ENCODE measurements at regions not wholly inside any gene's neighbourhood (a gene's known extent, or its start where the extent isn't known, plus 50 kb on each side); places are given as distances from the start of the nearest gene placed in this dataset.

DNA sequence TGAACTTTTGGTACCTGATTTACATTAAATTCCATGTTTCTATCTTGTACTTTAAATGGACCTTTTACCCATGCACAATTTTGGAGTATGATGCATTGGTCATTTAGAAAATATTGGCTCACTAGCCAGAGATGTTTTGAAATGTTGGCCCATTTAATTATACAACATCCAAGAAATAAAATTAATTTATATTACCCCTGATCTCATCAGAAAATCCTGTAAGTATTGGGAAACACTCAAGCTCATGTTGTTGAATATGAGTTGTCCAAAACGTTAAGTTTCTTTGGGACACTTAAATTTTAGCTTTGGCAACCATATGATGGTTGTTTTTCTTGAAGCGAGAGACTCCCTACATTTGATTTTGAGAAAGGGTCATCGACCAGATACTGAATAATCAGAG lies 492.7 kb downstream of the RPS24 start:
- no peak for DNase-seq

DNA sequence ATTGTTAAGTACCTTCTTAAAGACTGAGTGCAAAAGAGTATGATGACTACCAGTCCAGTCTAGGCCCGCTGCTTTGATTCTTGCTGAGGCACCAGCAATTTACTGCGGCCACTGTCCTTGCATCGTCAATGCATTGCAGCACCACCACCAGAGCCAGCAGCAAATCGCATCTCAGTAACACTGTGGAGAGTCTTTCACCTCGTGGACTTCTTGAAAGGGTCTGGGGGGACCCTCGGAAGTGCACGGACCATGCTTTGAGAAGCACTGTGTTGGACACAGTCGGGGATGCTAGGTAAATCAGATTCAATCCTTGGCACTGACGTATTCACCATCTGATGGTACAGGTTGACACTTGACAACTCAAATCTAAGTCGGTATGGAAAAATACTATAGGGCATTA lies 493.6 kb downstream of the RPS24 start:
- no peak for DNase-seq

DNA sequence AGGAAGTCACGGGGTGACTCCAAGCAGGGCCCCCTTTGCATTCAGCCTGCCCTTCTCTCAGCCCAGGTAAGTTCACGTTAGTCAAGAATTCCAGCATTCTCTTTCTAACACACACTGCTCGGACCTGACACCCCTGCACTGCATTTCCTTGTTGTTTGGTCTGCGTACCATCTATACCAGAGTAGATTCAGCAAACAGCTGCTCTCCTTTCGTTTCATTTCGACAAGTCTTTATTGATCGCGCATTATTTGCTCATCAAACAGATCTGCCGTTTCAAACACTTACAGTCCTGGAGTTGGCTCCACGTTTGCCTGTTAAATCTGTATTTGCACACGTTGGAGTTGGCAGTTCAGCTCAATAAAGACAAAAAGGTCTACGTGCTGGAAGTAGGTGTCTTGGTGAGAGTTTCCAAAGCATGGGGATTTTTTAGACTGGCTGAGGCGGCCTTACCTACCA lies 495.1 kb downstream of the RPS24 start:
- no peak for DNase-seq

DNA sequence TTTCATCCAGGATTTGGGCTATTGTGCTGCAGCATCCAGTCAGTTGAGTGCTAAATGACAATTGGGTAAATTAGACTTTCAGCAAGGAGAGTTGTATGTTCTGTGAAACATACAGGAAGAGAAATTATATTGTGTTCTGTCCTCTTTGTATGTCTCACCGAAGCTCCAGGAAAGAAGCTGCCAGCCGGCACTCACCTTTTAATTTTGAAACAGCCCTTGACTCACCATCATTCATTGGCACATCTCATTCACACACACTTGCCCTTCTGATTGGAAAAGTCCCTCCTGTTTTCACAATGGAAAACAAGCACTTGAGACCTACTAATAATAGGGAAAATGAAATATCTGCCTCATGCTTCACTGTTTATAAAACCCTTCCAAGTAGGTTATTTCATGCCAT lies 495.6 kb downstream of the RPS24 start:
- DNase-seq: no peak

DNA sequence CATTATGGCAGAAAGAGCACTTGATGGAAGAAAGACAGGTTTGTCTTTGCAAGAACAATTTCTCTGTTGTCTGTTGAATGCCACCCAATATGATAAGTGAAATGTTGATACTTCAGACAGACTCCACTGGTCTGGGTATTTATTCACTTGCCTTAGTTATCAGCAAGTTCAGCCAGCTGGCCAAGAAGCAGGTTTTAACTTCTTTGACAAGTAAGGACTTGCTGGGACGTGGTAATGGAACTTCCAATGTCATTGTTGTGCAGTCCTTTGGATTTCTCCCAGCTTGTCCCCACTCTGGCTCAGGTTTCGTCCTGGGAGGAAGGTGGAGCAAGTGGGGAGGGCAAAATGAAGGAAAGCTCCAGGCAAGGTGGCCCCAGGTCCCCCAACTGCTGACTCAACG lies 497.4 kb downstream of the RPS24 start:
- DNase-seq: no peak

DNA sequence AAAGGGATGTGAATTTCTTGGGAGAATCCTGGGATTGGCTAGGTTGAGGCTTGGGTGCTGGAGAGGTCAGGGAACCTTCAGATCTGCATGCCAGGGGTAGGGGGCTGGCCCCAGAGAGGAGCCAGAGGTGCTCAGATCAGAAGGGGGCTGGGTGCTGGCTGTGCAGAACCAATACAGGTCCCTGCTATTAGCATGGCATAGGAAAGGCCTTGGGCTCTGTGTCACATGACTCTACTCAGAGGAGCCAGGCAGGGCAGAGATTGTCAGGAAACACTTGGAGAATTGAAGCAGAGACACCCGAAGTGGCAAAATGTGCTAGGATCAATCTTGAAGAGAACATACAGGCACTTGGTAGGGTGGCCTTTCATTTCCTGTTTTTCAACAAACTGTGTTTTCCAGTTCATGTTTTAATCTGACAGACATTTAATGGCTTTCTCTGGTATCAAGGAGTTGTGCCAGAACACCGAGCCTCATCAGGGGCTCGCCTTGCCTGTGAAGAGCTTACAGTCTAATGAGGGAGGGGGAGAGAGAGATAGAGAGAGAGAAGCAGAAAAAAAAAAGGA lies 498.9 kb downstream of the RPS24 start:
- no peak for DNase-seq

DNA sequence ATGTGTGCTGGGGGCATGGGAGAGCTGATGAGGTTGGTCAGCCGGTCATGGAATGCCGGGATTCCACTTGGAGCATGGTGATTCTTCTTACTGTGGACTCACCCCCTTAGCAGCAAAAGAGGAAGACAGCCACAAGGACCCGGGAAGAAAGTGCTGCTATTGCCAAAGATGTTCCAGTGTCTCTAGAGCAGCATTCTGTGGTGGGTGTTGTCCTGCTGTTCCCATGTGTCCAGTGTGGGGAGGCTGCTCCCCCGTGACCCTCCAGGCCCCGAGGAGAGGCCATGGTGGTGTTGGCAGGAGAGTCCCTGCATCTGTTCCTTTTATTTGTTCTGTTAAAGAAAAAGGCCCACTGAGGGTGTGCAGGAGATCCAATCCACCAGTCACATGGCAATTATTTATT lies 499.4 kb downstream of the RPS24 start:
- no peak for DNase-seq

DNA sequence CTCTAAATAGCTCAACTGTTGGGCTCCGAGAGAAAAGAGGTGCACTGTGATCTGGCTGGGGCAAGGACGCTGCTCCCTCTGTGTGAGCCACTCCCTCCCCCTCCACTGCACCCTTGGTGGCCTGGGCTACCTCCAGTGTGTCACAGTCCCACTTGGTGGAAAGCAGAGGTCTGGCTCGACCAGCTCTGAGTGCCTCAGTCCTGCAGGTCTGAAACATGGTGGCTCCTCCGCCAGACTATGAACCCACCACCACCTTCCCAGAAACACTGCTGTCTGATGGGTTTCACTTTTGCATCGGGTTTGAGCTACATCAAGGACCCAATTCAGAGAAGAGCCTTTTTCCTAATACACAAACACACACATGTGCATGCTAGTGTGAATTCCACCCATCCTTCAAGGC lies 500.1 kb downstream of the RPS24 start:
- DNase-seq: no peak

DNA sequence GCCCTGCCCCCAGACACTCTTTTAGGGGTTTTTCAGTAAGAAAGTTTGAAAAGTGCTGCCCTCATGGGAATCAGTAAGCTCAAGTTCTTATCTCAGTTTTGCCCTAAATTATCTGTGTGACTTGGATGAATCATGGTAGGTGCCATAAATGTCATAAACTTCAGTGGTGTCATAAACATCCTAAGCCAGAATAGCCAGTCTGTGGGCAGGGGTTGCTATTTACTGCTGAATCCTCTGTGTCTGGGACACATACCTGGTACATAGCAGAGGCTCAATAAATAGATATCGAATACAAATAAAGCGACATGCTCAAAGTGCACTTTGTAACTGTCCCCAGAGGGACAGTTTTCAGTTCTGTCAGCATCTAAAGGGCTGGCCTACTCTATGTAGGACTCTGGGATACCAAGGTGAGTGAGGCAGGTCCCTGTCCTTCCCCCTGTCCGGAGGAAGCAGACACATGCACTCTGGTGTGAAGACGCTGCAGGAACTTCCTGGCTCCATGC lies 502.1 kb downstream of the RPS24 start:
- no peak for DNase-seq

DNA sequence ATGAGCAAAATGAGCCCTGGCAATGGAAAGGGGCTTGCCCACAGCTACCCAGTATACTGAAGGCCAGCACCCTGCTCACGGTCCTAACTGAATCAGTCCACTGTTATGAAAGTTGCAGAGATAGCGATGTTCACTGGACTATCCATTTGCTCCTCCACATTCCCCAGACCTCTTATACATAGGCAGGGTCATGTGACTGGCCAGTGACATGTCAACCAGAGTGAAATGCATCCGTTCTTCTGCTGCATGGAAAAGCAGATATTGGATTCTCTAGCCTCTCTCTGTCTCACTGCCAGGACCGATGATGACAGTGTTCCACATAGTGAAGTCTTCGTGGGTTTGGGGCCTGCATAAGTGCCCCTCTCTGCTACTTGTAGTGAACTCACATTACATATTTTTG lies 503.4 kb downstream of the RPS24 start:
- DNase-seq: no peak

DNA sequence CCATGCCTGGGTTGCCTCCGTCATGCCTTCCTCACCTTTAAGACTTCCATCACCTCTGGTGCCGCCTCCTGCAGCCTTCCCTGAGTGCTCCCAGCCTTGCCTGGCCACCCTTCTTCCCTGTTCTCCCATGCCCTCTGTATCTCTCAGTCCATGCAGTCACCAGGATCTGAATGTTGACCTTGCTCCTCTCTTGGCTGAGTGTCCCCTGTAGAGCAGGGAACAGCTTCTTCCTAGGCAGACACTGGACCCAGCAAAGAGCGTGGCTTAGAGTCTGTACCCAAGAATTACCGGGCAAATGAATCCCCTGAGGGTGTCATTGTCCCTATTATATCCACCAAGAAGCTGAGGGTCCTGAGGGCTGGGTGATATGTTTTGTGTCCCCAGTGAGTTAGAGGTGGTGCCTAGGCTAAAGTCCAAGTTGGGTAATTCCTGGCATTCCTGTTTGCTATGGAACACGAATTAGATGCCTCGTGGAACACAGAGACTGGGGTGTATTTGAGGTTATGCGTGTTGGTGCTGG lies 505.6 kb downstream of the RPS24 start:
- no peak for DNase-seq

DNA sequence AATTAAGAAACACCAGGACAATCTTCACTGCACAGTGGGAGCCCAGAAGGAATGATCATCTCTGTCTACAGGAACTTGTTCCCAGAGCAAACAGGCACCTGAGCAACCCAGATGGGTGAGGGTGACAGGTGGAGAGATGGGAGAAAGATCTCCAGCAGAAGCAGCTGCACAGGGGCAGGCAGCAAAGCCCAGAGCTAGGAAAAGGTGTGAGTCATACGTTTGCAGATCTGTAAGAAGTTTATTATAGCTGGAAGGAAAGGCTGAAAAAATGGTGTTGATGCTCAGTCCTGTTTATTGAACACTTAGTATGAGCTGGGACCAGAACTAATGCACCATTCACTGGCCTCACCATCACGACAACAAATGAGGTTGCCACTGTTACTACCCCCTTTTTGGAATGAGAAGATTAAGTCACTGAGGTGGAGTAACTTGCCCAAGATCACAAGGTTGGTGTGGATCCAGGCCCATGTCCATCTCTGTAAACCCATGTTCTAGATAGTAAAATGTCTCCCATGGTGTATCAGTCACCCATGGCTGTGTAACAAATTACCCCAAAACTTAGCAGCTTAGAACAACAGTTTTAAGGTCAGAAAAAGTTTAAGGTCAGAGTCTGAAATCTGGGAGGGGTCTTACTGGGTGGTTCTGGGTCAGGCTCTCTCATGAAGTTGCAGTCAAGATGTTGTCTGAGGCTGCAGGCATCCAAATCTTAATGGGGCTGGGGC lies 506.9 kb downstream of the RPS24 start:
- no peak for DNase-seq

DNA sequence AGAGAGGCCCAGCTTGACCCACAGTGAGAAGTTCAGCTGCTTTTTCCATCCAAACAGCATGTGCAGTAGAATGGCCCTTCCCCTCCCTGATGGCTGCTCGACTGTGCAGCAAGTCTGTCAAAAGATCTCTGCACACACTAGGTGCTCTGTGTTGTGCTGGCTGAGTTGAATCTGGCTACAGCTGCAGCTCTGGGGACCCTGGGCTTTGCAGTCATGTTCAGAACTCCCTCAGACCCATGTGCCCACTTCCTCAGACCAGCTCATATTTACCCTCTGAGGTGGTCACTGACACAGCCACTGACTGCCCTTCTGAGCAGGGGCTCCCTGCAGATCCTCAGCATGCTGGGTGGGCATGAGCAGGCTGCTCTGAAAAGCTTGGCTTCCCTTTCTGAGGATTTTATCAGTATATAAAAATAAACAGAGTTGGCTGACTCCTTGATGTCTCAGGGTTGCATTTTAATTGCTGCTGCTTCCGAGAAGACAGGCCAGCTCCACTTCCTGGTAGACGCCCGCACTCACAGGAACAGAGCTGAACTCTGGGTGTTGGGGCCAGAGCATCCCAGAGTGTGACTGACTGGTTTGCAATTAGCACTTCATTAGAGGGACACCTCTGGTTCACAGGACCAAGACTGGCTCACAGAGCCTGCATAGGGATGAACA lies 507.9 kb downstream of the RPS24 start:
- no peak for DNase-seq

DNA sequence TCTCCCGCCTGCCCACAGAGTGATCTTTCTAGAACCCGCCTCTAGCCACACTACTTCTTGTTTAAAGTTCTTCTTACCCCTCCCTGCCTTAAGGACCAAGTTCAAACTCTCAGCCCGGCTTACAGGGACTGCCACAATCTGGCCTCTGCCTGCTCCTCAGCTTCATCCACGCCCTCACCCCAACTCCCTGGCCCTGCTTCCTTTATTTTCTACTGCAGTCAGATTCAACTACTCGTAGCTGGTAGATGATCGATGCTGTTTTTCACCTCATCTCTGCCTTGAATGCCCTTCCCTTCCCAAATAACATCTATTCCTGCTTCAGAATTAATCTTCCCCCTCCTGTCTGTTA lies 508.5 kb downstream of the RPS24 start:
- no peak for DNase-seq

DNA sequence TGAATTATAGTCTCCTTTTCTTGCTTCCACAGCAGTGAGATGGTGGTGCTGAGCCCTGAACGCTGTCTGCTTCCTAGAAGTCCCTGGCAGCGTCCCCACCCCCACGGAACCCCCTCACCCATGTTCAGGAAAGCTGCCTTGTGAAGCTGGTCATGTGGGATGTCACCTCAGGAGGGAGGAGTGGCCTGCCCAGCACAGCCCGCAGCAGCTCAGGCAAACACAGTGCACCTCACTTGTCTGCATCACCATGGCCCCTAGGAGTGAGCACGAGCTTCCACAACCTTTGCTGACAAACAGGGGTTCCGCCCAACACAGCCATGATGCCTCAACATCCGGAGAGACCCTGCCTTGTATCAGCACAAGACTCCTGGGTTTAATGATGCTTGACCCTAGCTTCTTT lies 508.9 kb downstream of the RPS24 start:
- no peak for DNase-seq

DNA sequence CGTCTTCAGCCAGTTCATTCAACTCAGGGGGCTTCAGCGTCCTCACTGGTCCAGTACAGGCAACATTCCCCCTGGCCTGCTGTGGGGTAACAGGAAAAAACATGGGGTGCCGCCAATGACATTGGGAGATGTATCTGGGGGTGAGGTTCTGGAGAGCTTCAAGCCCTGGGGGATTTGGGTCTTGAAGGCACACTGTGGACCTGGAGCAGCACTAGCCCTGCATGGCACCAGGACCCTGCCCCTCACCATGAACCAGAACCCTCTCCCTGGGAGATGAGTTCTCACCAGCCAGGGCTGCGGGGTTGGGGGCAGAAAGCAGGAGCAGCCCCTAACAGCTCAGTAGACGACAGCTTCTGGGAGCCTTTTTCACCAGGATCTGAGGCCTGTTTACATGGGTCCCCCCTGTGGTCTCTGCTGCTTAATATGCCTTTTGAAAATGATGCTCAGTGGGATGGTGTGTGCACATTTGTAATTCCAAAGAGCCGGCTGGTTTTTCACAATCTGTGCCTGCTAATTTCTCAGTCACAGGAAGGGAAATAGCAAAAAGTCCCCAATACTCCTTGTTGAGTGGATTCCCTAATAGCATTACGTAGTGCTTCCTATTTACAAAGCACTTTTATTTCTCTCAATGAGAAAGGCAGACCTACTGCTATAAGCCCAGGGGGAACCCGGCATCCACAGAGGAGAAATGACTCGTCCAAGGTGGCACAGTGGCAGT lies 509.5 kb downstream of the RPS24 start:
- DNase-seq: no peak

DNA sequence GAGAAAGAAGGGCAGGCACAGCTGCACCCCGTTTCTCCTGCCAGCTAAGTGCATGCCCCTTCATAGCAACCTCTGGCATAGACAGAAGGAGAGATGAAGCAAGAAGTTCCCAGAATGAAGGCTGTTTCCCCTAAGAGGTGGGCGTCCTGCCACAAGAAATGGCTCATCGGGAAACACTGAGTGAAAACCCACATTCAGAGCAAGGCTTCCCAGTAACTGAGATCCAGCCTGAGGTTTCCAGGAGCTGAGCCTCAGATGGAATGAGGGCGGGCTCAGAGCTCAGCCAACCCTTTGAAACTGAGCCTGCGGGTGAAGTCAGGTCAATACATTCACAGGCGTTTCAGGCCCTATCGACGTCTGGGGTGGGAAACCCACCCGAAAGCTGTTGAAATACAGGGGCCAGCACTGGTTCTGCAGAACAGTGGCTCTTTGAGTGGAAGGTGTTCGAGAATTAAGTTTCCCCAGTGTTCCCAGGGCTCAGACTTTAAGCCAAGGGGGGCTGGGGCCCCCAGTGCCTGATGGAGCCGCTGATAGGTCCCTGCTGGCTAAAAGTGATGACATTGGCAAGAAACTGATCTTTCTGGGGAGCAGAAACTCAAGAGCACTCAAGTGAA lies 510.2 kb downstream of the RPS24 start:
- no peak for DNase-seq

DNA sequence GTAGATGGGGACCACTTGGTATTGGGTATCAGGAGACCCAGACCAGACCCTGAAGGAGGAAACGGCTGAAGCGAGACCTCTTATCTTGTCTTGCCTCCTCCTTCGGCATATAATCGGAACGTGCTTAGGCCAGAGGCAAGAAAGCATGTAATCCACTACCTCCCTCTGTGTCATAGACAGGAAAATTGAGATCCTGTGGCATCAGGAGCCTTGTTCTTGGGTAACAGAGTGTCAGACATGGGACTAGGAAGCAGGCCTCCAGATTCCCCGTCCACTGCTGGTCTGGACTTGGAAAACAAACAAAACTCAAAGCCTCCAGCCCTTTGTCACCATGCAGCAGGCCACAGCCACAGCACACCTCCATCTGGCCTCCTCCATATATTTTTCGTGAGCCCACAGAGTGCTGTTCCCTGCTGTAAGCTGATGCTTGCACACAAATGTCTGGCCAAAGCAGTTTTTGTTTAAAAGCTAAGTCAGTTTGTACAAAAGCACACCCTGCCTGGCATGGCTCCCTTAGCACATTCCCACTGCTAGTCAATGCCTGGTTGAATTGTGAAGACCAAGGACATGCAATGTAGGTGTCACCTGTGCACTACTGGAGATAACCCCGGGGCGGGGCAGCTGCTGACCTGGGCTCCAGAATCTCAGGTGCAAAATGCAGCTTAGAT lies 510.9 kb downstream of the RPS24 start:
- DNase-seq: no peak

DNA sequence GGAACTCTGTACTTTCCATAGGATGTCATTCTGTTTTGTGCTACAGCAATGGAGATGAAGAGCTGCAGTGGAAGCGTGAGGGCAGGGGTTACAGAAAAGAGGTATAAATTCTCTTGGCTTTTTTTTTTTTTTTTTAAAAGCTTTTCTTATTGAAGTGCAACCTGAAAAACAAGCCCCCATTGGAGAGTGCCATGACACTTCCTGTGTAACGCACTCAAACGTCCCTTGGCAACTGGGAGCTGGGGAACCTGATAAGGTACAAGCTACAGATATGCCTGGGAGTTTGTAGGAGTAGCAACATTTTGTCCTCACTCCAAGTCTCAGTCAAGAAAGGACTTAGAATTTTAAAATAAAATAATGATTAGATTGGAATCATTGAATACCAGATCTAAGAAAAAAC lies 512.1 kb downstream of the RPS24 start:
- no peak for DNase-seq

DNA sequence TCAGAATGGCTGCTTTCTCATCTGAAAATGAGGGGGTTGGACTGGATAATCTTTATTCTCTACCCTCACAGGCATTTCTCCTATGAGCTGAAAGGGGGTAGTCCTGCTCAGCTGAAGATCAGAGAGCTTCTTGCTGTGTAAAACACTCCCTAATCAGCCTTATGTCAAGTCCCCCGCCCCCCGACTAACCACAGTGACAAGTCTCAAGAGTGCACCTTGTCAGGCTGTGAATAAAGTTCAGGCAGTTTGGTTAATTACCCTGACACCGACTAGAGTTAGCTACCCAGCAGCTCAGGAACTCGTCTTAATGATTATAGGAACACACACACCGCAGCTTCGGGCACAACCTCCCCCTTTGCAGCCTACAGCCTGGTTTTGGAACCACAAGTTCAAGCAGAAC lies 513.7 kb downstream of the RPS24 start:
- no peak for DNase-seq

DNA sequence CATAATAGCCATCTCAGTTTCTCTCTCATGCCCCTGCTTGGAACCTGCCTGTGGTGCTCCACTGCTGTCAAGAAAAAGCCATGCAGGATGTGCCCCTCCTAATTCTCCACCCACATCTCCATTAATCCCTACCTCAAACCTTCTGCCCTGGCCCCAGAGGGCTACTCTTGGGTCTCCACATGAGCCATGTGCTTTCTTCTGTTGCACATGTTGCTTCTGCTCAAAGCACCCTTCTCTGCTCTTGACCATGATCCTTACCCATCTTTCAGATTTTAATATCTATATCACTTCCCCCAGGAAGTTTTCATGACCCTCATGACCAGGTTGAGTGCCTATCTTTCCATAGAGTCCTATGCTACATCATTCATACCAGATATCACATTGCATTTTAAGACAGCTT lies 514.2 kb downstream of the RPS24 start:
- no peak for DNase-seq

DNA sequence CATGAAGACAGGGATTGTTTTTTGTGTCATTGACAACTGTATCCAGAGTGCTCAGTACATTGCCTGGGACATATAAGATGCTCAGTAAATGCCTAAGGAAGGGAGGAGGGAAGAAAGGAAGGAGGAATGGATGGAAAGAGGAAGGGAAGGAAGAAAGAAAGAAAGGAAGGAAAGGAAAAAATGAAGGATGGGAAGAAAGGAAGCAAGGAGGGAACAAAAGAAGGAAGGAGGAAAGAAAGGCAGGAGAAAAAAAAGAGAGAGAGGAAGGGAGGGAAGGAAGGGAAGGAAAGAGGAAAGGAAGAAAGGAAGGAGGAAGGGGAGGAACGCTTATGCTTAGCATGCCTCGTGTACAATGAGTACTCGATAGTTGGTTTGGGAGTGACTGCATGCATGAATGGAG lies 514.7 kb downstream of the RPS24 start:
- no peak for DNase-seq

Measured in NCI-H524 treated with DMSO at 0.1 percent for 48 hours (cell line).